SK-N-SH (cell line): ENCODE measurements at regions not wholly inside any gene's neighbourhood (a gene's known extent, or its start where the extent isn't known, plus 50 kb on each side); places are given as distances from the start of the nearest gene placed in this dataset.

Source experiments
- CTCF ChIA-PET: fragments of 300-600, 350-600 bp; formaldehyde crosslinking; extraction: SDS; loops from one replicate; lab custom pipeline; 2021; lab: Yijun Ruan, JAX
- POLR2A ChIA-PET: fragments of 350-600 bp; sonication (Branson Sonifier 250); formaldehyde crosslinking; extraction: SDS; loops from one replicate; lab custom pipeline; 2020; ENCODE audit warnings: antibody characterized with exemption, inconsistent platforms; lab: Yijun Ruan, JAX
- DNase-seq: peaks from one replicate; pipeline ENCODE4 v3.0.0; 2012
- H2AFZ ChIP-seq: fragments of 200-600 bp; sonication (generic); 2 replicates; pipeline ENCODE4 v1.8.1; 2016; ENCODE audit warnings: antibody characterized with exemption, mild to moderate bottlenecking, low read depth
- H3F3A ChIP-seq: fragments of 200-600 bp; sonication (generic); replicated peaks from 2 replicates; pipeline ENCODE3; 2016; ENCODE audit warnings: antibody characterized with exemption, mild to moderate bottlenecking; ENCODE audit not compliant: insufficient read depth
- H3K27ac ChIP-seq, 2 experiments: fragments of 200-500 bp in 1 of 2; fragments of 200-600 bp in 1 of 2; sonication (Bioruptor generic) in 1 of 2; sonication (generic), shearing (Covaris generic) in 1 of 2; 2 replicates each; pipeline versions ENCODE4 v1.5.1 to v1.6.1; 2014 to 2016; ENCODE audit warnings: low read depth in 2 of 2, inconsistent platforms in 1 of 2, low read length in 1 of 2, mild to moderate bottlenecking in 1 of 2, mixed read lengths in 1 of 2
- H3K27me3 ChIP-seq: fragments of 200-600 bp; sonication (generic), shearing (Covaris generic); 2 replicates; pipeline ENCODE4 v1.6.1; 2016; ENCODE audit warnings: mixed run types; ENCODE audit not compliant: insufficient read depth
- H3K36me3 ChIP-seq, 2 experiments: fragments of 200-500 bp in 1 of 2; fragments of 200-600 bp in 1 of 2; sonication (Bioruptor generic) in 1 of 2; sonication (generic) in 1 of 2; replicated peaks in 1 of 2; 2 replicates each; pipeline versions ENCODE3 to v1.5.1; 2014 to 2016; ENCODE audit warnings: low read length in 1 of 2, mild to moderate bottlenecking in 1 of 2; ENCODE audit not compliant: insufficient read depth in 2 of 2, control insufficient read depth in 1 of 2
- H3K4me1 ChIP-seq, 2 experiments: fragments of 200-500 bp in 1 of 2; fragments of 200-600 bp in 1 of 2; sonication (Bioruptor generic) in 1 of 2; sonication (generic), shearing (Covaris generic) in 1 of 2; 2 replicates each; pipeline versions ENCODE4 v1.5.1 to v1.6.1; 2014 to 2016; ENCODE audit warnings: low read depth in 1 of 2, low read length in 1 of 2, mixed run types in 1 of 2; ENCODE audit not compliant: insufficient read depth in 2 of 2, control insufficient read depth in 1 of 2
- H3K4me2 ChIP-seq: fragments of 200-600 bp; sonication (generic), shearing (Covaris generic); 2 replicates; pipeline ENCODE4 v1.6.1; 2017; ENCODE audit warnings: mixed run types
- H3K4me3 ChIP-seq, 2 experiments: fragments of 200-500 bp in 1 of 2; fragments of 200-600 bp in 1 of 2; sonication (Bioruptor generic) in 1 of 2; sonication (generic), shearing (Covaris generic) in 1 of 2; 2 replicates each; pipeline versions ENCODE4 v1.5.1 to v1.8.1; 2014 to 2016; ENCODE audit warnings: low read depth in 2 of 2, inconsistent platforms in 1 of 2, low read length in 1 of 2, mild to moderate bottlenecking in 1 of 2, mixed read lengths in 1 of 2, moderate library complexity in 1 of 2
- H3K79me2 ChIP-seq: fragments of 200-600 bp; sonication (generic); 2 replicates; pipeline ENCODE4 v1.8.1; 2017; ENCODE audit warnings: mild to moderate bottlenecking; ENCODE audit not compliant: insufficient read depth
- H3K9ac ChIP-seq: fragments of 200-600 bp; sonication (generic); 2 replicates; pipeline ENCODE4 v1.6.1; 2017; ENCODE audit warnings: mixed run types
- H3K9me2 ChIP-seq: fragments of 200-600 bp; sonication (generic); 2 replicates; pipeline ENCODE4 v1.6.1; 2017; ENCODE audit warnings: mixed run types
- H3K9me3 ChIP-seq: fragments of 200-600 bp; sonication (generic); 2 replicates; pipeline ENCODE4 v1.6.1; 2017; ENCODE audit warnings: mixed run types, mild to moderate bottlenecking, moderate library complexity
- H4K20me1 ChIP-seq: fragments of 200-600 bp; sonication (generic); 2 replicates; pipeline ENCODE4 v1.6.1; 2017; ENCODE audit warnings: mild to moderate bottlenecking, mixed run types; ENCODE audit not compliant: insufficient read depth
- CTCF ChIP-seq: fragments of 200-600 bp; sonication (generic); IDR thresholded peaks from 2 replicates; pipeline ENCODE4 v1.6.1; 2017; ENCODE audit warnings: antibody characterized with exemption, mild to moderate bottlenecking, moderate library complexity
- EP300 ChIP-seq, 2 experiments: IDR thresholded peaks; 2 replicates each; pipeline versions ENCODE4 v1.4.0 to v1.6.1; 2012; ENCODE audit warnings: borderline replicate concordance in 1 of 2, low read depth in 1 of 2, low read length in 1 of 2
- FOXM1 ChIP-seq: IDR thresholded peaks from 2 replicates; pipeline ENCODE4 v1.4.0; 2012; ENCODE audit warnings: low read depth, mild to moderate bottlenecking
- GABPA ChIP-seq: IDR thresholded peaks from 2 replicates; pipeline ENCODE4 v1.4.0; 2012; ENCODE audit warnings: low read depth, mild to moderate bottlenecking
- GATA2 ChIP-seq: sonication (generic); formaldehyde crosslinking; IDR thresholded peaks from 2 replicates; pipeline ENCODE4 v1.5.0; 2020; ENCODE audit warnings: mild to moderate bottlenecking, missing genetic modification reagents
- IRF3 ChIP-seq: fragments of 150-350 bp; IDR thresholded peaks from 2 replicates; pipeline ENCODE4 v1.6.1; 2016; ENCODE audit warnings: mild to moderate bottlenecking, low read depth, low read length
- MAX ChIP-seq: IDR thresholded peaks from 2 replicates; pipeline ENCODE4 v1.4.0; 2012; ENCODE audit warnings: low read depth
- NFIC ChIP-seq: IDR thresholded peaks from 2 replicates; pipeline ENCODE4 v1.4.0; 2012; ENCODE audit warnings: borderline replicate concordance
- POLR2AphosphoS5 ChIP-seq: IDR thresholded peaks from 2 replicates; pipeline ENCODE4 v1.6.1; 2012; ENCODE audit warnings: low read depth, low read length
- RCOR1 ChIP-seq: fragments of 150-350 bp; IDR thresholded peaks from 2 replicates; pipeline ENCODE4 v1.6.1; 2017; ENCODE audit warnings: antibody characterized with exemption, low read length
- RFX5 ChIP-seq: IDR thresholded peaks from 2 replicates; pipeline ENCODE4 v1.6.1; 2012; ENCODE audit warnings: mild to moderate bottlenecking, improper control_type of control experiment, low read length
- WGBS: methylation state at CpG from one replicate; pipeline ENCODE4 v1.1.6; 2017; ENCODE audit warnings: low lambda C conversion rate; 5-methylcytosine and 5-hydroxymethylcytosine counted together
- TF ChIP-seq, protein P1 (sequence below): fragments of 150-350 bp; IDR thresholded peaks from 2 replicates; pipeline ENCODE4 v1.6.1; 2017; ENCODE audit warnings: antibody characterized with exemption, low read length, low read depth, borderline replicate concordance

GRCh38 chr12:43099691-43100163 is 452.3 kb downstream of the ADAMTS20 start (continued):
- TF ChIP-seq GABPA = no peak

- POLR2A ChIA-PET = no interaction called here
- Histone ChIP-seq H3K27ac (no peak overlapping the region), H3K9ac (no peak overlapping the region), H2AFZ (no peak overlapping the region), H3K79me2 (no peaks in the 10 kb centered on the region), H3K36me3 (no peaks in the 10 kb centered on the region), H3F3A (no peaks in the 10 kb centered on the region), H3K4me3 (no peak overlapping the region), H3K9me2 (no peaks in the 10 kb centered on the region), H3K4me2 (no peak overlapping the region), H4K20me1 (no peaks in the 10 kb centered on the region), H3K9me3 (no peaks in the 10 kb centered on the region), H3K4me1 (no peaks in the 10 kb centered on the region; a peak in 2 of 4 replicates), H3K27me3 (no peaks in the 10 kb centered on the region)
- 61% methylated on average over 7 of the region's 7 CpGs for WGBS
- DNase-seq = no peak
- TF ChIP-seq POLR2AphosphoS5 (no peak), EP300 (IDR thresholded peaks at IDR 0.05; ENCODE audit: borderline replicate concordance in 1 of 2, low read depth in 1 of 2, low read length in 1 of 2) (no peak), FOXM1 (no peak), MAX (no peak), CTCF (no peak), RFX5 (no peak), IRF3 (no peak), GABPA (no peak), RCOR1 (no peak), NFIC (no peak), GATA2 (CRISPR knock-in tag) (no peak)
- TF ChIP-seq, protein P1, sequence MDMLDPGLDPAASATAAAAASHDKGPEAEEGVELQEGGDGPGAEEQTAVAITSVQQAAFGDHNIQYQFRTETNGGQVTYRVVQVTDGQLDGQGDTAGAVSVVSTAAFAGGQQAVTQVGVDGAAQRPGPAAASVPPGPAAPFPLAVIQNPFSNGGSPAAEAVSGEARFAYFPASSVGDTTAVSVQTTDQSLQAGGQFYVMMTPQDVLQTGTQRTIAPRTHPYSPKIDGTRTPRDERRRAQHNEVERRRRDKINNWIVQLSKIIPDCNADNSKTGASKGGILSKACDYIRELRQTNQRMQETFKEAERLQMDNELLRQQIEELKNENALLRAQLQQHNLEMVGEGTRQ = no peak
- CTCF ChIA-PET = interaction anchor here (1.2 kb wide), 1 partner anchor 183 kb away, joined by 5 read pairs; no protein-coding TSS in a partner anchor
Measured at GRCh38 chr12:43098766-43099550, 453.0 kb downstream of the ADAMTS20 start.
